Caco-2 (cell line): ENCODE measurements at regions not wholly inside any gene's neighbourhood (a gene's known extent, or its start where the extent isn't known, plus 50 kb on each side); places are given as distances from the start of the nearest gene placed in this dataset.

Experiments used
- BruUV-seq: library from RNA; stranded (reverse); fragments of 400-500 nt; replicated peaks from 2 replicates; lab custom pipeline; 2021; lab: Mats Ljungman, UMichigan
- CTCF ChIA-PET: fragments of 300-600 bp; sonication (Branson Sonifier 250); formaldehyde crosslinking; loops from one replicate; lab custom pipeline; 2022; ENCODE audit warnings: antibody characterized with exemption; lab: Charles Lee
- POLR2A ChIA-PET: fragments of 300-600 bp; sonication (Branson Sonifier 250); formaldehyde crosslinking; loops from one replicate; lab custom pipeline; 2022; ENCODE audit warnings: antibody characterized with exemption; lab: Charles Lee
- DNase-seq, 2 experiments: peaks; one replicate each; pipeline versions ENCODE4 v3.0.0 to v3.0.0-alpha.2; 2020 to 2022
- H3K27me3 ChIP-seq: replicated peaks from 2 replicates; pipeline ENCODE4 v1.6.0; 2011; ENCODE audit warnings: low read length; ENCODE audit not compliant: control insufficient read depth, insufficient read depth
- H3K36me3 ChIP-seq: 2 replicates; pipeline ENCODE4 v1.5.1; 2011; ENCODE audit warnings: low read length; ENCODE audit not compliant: control insufficient read depth, insufficient read depth
- H3K4me1 ChIP-seq: fragments of 250-450 bp; sonication (Bioruptor Pico); 2 replicates; pipeline ENCODE4 v1.5.1; 2020; ENCODE audit warnings: mild to moderate bottlenecking
- H3K4me3 ChIP-seq: 2 replicates; pipeline ENCODE4 v1.5.1; 2011; ENCODE audit warnings: low read depth, mild to moderate bottlenecking, control low read depth, low read length
- H3K9me3 ChIP-seq: fragments of 250-450 bp; sonication (Bioruptor Pico); 2 replicates; pipeline ENCODE4 v1.5.1; 2020; ENCODE audit warnings: mild to moderate bottlenecking, moderate library complexity
- H3K27ac Mint-ChIP-seq: one replicate; pipeline ENCODE4 v1.8.0; 2022; ENCODE audit warnings: mixed read lengths; ENCODE audit not compliant: unreplicated experiment
- H3K27me3 Mint-ChIP-seq: one replicate; pipeline ENCODE4 v1.8.0; 2022; ENCODE audit warnings: mixed read lengths; ENCODE audit not compliant: insufficient read depth, unreplicated experiment
- H3K36me3 Mint-ChIP-seq: one replicate; pipeline ENCODE4 v1.8.0; 2022; ENCODE audit warnings: mild to moderate bottlenecking, mixed read lengths; ENCODE audit not compliant: insufficient read depth, unreplicated experiment
- H3K4me1 Mint-ChIP-seq: one replicate; pipeline ENCODE4 v1.8.0; 2022; ENCODE audit warnings: low read depth, mixed read lengths; ENCODE audit not compliant: unreplicated experiment
- H3K4me3 Mint-ChIP-seq: one replicate; pipeline ENCODE4 v1.8.0; 2022; ENCODE audit warnings: mild to moderate bottlenecking, moderate library complexity, mixed read lengths; ENCODE audit not compliant: unreplicated experiment
- H3K9me3 Mint-ChIP-seq: one replicate; pipeline ENCODE4 v1.8.0; 2022; ENCODE audit warnings: mixed read lengths; ENCODE audit not compliant: unreplicated experiment
- CTCF ChIP-seq, 2 experiments: fragments of 200-600 bp in 1 of 2; IDR thresholded peaks; 1 replicate in 1 of 2; 2 replicates in 1 of 2; pipeline versions ENCODE4 v1.5.1 to v1.8.0; 2011 to 2022; ENCODE audit warnings: antibody characterized with exemption in 1 of 2, control low read depth in 1 of 2, inconsistent platforms in 1 of 2, low read depth in 1 of 2, low read length in 1 of 2, mild to moderate bottlenecking in 1 of 2, moderate library complexity in 1 of 2; ENCODE audit not compliant: insufficient read depth in 1 of 2, severe bottlenecking in 1 of 2, unreplicated experiment in 1 of 2
- intact Hi-C: fragments of 100-400 bp; cut with micrococcal nuclease; formaldehyde crosslinking; loops from one replicate; pipeline ENCODE4 v1.10.0; 2022; ENCODE audit not compliant: unreplicated experiment

- no peaks in the 10 kb centered on the region for H3K36me3 Mint-ChIP-seq
- BruUV-seq: no TSS peak
- H3K27me3 Mint-ChIP-seq: peaks cover 4% of the 10 kb centered on the region
- Histone ChIP-seq H3K9me3 (no peaks in the 10 kb centered on the region), H3K36me3 (no peaks in the 10 kb centered on the region), H3K4me1 (no peaks in the 10 kb centered on the region), H3K4me3 (no peak overlapping the region), H3K27me3 (no peaks in the 10 kb centered on the region)
- no peak overlapping the region for H3K4me3 Mint-ChIP-seq
- no peaks in the 10 kb centered on the region for H3K4me1 Mint-ChIP-seq
- DNase-seq: no peak
- no peak for TF ChIP-seq CTCF (IDR thresholded peaks at IDR 0.05; ENCODE audit: insufficient read depth in 1 of 2, low read depth in 1 of 2, low read length in 1 of 2, severe bottlenecking in 1 of 2, unreplicated experiment in 1 of 2)
- H3K9me3 Mint-ChIP-seq: no peaks in the 10 kb centered on the region
- intact Hi-C loops: no loop called here
- POLR2A ChIA-PET: no interaction called here
- no peak overlapping the region for H3K27ac Mint-ChIP-seq
- CTCF ChIA-PET: no interaction called here
Measured at GRCh38 chr16:52357711-52358110, 189.2 kb downstream of the TOX3 start.

- ChIA-PET CTCF (no interaction called here), POLR2A (no interaction called here)
- Mint-ChIP-seq H3K4me1 (no peaks in the 10 kb centered on the region), H3K36me3 (no peaks in the 10 kb centered on the region), H3K27me3 (peaks cover 4% of the 10 kb centered on the region), H3K9me3 (no peaks in the 10 kb centered on the region), H3K4me3 (no peak overlapping the region), H3K27ac (no peak overlapping the region)
- Histone ChIP-seq H3K9me3 (no peaks in the 10 kb centered on the region), H3K27me3 (no peaks in the 10 kb centered on the region), H3K4me3 (no peak overlapping the region), H3K4me1 (no peaks in the 10 kb centered on the region), H3K36me3 (no peaks in the 10 kb centered on the region)
- TF ChIP-seq CTCF (IDR thresholded peaks at IDR 0.05; ENCODE audit: insufficient read depth in 1 of 2, low read depth in 1 of 2, low read length in 1 of 2, severe bottlenecking in 1 of 2, unreplicated experiment in 1 of 2): no peak
- intact Hi-C loops: no loop called here
- no peak for DNase-seq
- BruUV-seq: no TSS peak
Measured at GRCh38 chr16:52353249-52353648, 193.7 kb downstream of the TOX3 start.

- no peaks in the 10 kb centered on the region for H3K36me3 Mint-ChIP-seq
- Histone ChIP-seq H3K27me3 (no peaks in the 10 kb centered on the region), H3K4me1 (no peaks in the 10 kb centered on the region), H3K36me3 (no peaks in the 10 kb centered on the region), H3K9me3 (no peaks in the 10 kb centered on the region), H3K4me3 (no peak overlapping the region)
- ChIA-PET POLR2A (no interaction called here), CTCF (no interaction called here)
- H3K4me1 Mint-ChIP-seq: no peaks in the 10 kb centered on the region
- no peak overlapping the region for H3K4me3 Mint-ChIP-seq
- DNase-seq: no peak
- no TSS peak for BruUV-seq
- H3K27me3 Mint-ChIP-seq: peaks cover 4% of the 10 kb centered on the region
- no peak for TF ChIP-seq CTCF (IDR thresholded peaks at IDR 0.05; ENCODE audit: insufficient read depth in 1 of 2, low read depth in 1 of 2, low read length in 1 of 2, severe bottlenecking in 1 of 2, unreplicated experiment in 1 of 2)
- H3K27ac Mint-ChIP-seq: no peak overlapping the region
- H3K9me3 Mint-ChIP-seq: no peaks in the 10 kb centered on the region
- intact Hi-C loops: no loop called here
Measured at GRCh38 chr16:52351451-52351850, 195.5 kb downstream of the TOX3 start.
